Right lobe of liver (tissue), 4 donors: ENCODE measurements at regions not wholly inside any gene's neighbourhood (a gene's known extent, or its start where the extent isn't known, plus 50 kb on each side); places are given as distances from the start of the nearest gene placed in this dataset.

ENCODE experiments used
- CTCF ChIP-seq, 4 donors: fragments of 200-600 bp in 3 of 4; fragments of 450-650 bp in 1 of 4; IDR thresholded peaks; one replicate each; pipeline versions ENCODE4 v1.5.1 to v1.8.0; 2016 to 2022; ENCODE audit warnings: antibody characterized with exemption in 4 of 4, mild to moderate bottlenecking in 2 of 4
- POLR2A ChIP-seq: fragments of 450-650 bp; IDR thresholded peaks from one replicate; pipeline ENCODE4 v1.6.1; 2017; ENCODE audit warnings: antibody characterized with exemption, mild to moderate bottlenecking
- donor health status: DM: no; HTN: no; CAD: no.
- donor health status: DM: no; HTN: no; CAD: no.
- donor health status: DM: no; HTN: yes; CAD: no.

GRCh38 chr18:14976736-14977430 is 228.9 kb downstream of the ANKRD30B start:
- TF ChIP-seq CTCF (IDR thresholded peaks at IDR 0.05): no peak
- TF ChIP-seq POLR2A: no peak
